Astrocyte of the hippocampus (primary cell): ENCODE measurements at regions not wholly inside any gene's neighbourhood (a gene's known extent, or its start where the extent isn't known, plus 50 kb on each side); places are given as distances from the start of the nearest gene placed in this dataset.

Experiments used
- DNase-seq: peaks from one replicate; pipeline ENCODE4 v3.0.0; 2011; ENCODE audit warnings: low read depth, low spot score

DNA sequence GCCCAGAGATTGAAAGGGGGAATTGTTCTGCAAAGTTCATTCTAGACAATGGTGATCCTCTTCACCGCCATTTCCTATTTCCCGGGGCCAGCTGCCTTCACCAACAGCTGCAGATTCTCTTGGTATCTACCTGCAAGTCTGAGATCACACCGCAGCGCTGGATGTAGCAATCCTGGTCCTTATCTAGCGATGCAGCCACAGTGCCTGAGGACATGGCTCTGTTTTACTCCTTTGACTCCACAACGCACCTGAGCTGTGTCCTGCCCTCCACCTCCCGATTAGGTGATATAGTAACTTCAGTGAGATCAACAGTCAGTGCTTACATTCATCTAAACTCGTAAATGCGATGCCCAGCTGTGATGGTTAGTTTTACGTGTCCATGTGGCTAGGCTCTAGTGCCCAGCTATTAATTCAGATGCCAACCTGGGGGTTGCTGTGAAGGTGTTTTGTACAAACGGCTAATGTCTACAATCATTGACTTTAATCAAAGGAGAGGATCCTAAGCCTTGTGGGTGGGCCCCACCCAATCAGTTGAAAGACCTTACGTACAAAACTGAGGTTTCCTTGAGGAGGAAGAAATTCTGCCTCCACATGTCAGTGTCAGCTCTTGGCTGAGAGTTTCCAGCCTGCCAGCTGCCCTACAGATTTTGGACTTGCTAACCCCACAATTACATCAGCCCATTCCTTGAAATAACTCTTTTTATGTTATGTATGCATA is 189.8 kb downstream of the SH3BP4 start:
- no peak for DNase-seq

DNA sequence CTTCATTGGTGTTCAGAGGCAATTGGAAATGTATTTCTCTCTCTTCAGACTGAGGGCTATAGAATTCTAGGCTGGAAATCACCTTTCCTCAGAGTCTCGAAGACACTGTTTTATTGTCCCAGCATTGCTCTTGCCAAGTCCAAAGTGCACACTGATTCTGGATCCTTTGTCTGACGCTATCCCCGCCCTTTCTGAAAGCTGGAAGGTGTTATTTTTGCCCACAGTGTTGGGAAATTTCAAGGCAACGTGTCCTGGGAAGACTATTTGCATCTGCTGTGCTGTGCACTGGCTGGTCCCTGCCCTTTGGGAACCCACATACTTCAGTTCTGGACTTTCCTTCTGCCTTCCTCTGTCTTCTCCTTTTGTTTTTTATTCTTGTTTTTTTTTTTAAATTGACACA is 190.8 kb downstream of the SH3BP4 start:
- no peak for DNase-seq

DNA sequence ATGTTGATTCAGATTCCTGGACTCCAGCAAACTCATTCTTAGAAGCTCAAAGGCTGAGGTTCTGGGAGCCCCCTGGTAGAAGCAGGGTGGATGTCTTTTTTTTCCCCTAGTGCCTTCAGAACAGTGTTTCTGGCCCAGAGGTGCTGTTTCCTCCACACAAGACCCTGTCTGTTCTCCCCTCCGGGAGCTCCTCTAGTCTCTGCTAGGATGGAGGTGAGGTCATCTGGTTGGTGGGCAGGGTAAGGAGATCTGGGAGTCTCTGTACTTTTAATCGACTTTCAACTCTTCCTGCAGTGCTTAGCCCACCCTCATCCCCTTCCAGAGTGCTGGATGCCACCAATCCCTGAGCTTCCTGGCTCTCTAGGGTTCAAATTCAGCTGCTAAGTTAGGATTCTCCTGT is 192.0 kb downstream of the SH3BP4 start:
- DNase-seq = no peak

DNA sequence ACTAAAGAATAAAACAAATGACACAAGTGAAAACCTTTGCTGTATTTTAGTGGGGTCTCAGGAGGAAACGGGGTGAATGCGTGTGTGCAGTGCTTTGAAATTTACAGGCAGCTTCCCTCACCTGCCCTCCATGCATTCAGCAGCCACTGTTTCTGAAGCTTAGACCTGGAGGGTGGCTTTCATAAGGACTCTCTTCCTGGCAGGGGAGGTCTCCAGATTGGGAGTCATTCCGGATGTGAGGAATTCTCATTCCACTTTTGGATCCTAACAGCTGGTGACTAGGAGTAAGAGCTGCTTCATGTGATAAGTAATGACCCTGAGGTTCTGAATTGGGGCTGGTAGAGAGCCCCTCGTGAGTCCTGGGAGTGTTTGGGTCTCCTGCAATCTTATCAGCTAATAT is 192.5 kb downstream of the SH3BP4 start:
- no peak for DNase-seq

DNA sequence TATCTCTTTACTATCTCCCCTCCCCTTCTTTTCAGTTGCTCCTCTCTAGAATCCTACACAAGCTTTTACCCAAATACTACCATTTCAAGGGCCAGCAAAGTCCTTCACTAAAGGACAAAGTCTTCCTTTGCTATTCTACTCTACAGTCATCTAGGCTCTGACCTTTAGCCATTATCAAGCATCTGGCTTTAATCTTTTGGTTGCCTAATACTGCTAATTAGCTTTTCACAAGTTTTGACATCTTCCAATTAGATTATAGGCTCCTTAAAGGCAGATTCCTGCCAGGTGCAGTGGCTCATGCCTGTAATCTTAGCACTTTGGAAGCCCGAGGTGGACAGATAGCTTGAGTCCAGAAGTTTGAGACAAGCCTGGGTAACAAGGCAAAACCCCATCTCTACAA is 194.4 kb downstream of the SH3BP4 start:
- no peak for DNase-seq

DNA sequence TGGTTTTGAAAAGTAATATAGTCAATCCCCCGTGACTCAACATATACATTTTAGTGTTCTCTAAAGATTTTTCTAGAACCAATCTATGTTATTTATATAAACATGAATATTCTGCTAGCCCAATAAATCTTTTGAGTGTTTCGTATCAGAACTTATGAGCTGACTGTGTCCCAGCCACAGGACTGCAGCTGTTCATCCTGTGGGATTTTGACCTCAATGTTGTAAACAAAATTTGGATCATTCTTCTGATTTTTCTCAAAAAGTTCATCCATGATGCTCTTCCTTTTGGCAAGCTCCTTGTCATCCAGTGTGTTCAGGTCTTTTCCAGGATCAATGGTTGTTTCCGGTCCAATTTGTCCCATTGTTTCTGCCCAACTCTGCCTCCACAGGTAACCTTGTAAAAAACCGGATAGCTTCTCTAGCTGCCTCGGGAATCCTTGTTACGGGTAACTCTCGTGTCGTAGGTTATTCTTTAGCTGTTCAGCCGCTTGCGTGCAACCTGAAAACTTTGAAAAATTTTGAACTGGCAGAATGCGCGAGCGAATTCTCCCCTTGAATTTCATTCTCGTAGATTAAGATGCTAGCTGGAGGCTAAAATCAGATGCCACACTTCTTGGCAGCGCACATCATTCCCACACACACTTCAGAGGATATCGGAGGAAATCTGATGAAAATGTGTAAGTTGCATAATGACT is 195.2 kb downstream of the SH3BP4 start:
- no peak for DNase-seq

DNA sequence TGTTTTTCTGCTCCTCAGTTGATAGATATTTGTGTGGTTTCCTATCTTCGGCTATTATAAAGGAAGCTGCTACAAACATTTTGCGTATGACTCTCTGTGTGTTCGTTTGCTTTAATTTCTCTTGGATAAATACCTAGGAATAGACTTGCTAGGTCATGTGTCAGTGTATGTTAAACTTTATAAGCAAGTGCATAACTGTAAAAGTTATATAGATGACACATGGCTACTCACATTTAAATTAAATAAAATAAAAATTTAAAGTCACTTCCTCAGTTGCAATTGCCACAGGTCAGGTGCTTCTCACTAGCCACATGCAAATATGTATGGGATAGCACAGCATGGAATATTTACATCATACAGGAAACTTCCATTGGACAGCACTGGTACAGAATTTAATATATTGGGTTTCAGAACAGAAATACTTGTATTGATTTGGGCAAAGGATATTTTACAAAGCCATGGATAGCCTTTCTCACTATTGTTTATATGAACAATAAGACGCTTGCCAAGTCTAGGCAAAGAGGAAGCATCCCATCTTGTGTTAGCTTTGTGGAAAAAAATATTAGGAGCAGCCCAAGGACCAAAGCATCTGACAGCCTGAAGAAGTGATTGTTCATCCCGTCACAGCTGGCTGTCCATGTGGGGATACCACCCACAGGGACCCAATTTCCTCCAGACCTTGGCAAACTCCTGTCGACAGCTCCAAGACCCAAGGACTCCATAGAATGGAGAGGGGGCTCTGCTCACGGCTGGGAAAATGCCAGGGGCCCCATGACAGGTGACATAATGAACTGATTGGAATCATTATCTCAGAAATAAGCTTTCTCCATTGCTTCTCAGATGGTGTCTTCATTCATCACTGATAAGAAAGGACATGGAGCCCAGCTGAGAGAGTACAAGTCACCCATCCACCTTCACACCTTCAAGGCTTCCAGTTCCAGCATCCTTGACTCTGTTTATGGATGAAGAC is 196.7 kb downstream of the SH3BP4 start:
- no peak for DNase-seq

DNA sequence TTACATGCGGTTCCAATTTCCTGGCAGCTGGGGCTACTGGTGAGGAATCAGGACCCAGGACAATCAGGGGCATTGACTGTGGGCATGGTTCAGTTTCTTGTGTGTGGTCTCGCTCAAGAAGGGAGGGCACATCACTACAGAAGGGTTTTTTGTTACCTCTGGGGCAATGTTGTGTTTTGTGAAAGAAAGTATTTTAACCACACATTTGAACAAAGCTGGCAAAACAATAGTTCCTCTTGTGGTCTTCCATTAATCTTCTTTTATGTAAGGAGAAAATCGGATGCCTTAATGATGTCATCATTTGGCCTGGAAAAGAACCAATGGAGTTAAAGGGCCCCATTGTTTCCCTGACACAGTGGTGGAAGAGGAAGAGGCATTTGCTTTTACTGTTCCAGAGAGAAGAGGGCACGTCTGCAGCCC is 197.4 kb downstream of the SH3BP4 start:
- DNase-seq = peak; percentile 67

DNA sequence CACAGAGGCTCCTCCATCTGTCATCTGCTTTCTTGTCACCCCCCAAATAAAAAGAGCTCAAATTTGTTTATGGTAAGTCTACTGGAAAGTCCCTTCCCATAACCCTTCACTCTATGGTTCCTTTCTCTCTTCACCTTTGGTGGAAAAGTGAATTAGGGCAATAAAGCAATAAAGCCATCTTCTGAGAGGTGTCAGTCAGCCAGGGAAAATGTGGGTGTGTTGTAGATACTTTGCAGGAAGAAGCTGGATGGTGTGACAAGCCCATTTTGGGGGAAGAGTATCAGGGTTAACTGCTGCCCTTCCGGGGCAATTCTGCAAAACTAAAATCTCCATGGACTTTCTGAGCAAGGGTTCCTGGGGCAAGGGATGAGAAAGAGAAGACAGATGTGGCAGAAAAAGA is 197.9 kb downstream of the SH3BP4 start:
- no peak for DNase-seq

DNA sequence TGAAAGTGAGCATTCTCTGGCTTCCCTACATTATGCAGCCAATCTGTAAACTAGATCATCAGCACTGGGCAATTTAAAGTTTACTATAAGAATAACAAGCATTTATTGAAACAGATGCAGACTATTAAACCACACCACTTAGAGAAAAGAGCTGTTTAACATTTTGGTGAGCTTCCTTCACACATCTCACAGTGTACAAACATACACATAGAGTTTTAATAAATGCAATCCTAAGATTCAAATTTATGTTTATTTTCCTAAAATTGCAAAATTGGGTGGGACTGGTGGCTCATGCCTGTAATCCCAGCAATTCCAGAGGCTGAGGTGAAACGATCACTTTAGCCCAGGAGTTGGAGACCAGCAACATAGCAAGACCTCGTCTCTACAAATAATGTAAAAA is 199.3 kb downstream of the SH3BP4 start:
- DNase-seq = no peak

DNA sequence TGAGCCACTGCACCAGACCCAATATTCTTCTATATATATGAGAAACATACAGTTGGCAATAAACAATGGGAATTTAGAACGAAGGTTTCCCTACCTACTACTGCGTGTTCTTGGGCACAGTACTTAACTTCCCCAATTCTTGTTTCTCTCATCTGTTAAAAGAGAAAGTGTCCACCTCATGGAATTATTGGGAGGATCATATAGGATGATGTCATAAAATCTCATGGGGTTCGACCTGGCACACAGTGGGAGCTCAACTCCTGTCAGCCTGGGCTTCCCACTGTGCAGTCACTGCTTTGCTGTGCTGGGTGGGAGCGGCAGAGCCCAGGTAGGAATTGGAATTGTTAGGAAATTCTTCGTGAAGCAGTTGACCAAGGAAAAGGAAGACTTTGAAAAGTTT is 203.3 kb downstream of the SH3BP4 start:
- no peak for DNase-seq

DNA sequence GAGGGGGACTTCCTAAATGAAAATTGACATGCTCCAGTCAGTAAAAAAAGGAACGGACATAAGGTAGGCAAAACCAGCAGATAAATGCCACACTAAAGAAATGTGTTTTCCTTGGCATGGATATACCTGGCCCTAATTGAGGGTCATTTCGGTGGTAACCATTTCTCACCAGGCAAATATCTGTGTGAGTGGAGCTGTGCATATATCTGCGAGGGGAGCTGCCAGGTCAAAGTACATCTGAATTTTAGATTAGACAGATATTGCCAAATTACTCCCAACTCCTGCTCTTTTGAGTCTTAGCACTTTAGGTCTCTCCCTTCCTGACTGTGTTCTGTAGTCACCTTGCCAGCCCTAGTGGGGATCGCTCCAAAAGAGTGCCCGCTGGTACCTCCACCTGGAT is 204.2 kb downstream of the SH3BP4 start:
- no peak for DNase-seq

DNA sequence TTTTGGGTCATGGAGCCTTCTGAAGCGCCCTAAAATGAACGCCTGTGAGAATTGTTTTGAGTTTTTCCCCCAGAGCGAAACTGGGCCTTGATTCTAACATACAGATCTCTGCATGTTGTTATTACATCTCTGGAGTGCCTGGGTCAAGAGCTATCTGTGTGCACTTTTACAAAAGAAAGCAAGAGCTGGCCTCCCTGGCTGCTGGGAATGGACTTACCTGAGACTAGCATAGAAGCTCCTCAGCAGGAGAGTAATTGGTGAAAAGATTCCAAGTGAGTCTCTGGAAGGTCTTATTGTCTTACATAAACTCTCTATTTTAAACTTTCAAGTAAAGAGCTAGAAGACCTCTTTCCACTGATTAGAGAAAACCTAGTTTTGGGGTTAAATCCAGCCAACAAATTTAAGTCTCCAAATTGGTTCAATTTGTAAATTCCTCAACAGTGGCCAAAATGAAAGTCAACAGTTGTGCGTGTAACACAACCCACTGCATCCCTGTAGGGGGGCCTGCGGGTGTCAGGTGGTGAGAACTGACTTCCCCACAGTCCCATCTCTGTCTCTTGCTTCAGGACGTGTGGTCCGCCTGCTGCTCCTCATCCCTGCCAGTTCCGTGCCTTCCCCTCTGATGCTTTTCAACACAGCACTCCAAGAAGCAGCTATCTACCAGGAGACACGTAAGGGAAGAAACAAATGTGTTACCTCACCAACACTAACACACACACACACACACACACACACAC is 206.1 kb downstream of the SH3BP4 start:
- no peak for DNase-seq

DNA sequence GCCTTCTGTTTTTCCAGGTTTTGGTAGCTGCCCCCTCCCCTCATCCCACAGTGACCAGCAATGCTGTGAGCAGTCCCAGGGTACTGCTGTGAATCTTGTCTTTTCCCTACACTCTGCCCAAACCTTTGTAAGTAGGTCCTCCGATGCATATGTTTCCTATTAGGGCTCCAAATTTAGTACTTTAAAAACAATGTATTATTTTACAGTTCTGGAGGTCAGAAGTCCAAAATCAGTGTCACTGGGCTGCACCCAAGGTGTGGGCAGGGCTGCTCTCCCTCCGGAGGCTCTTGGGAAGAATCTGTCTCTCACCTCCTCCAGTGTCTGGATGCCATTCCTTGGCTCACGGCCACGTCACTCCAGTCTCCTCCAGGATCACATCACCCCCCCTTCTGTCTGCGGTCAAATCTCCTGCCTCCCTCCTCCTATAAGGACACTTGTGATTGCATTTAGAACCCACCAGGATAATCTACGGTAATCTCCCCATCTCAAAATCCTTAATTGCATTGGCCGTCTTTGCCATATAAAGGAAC is 208.5 kb downstream of the SH3BP4 start:
- DNase-seq = no peak

DNA sequence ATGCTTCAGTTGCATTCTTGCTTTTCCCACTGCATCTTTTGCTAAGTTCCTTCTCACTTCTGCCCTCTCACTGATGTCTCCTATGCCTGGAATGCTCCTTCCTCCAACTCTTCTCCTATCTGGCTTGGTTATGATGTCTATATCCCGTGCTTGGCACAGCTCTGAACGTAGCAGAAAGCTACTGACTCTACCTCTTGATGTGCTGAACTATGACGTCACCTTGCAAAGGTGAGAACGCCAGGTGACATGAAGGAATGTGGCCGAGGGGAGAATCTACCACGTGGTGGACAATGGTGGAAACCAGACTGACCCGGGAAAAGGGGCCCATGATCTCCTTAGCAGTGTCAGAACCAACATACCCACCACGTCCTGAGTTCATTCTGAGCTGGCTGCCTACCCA is 209.7 kb downstream of the SH3BP4 start:
- DNase-seq = no peak

DNA sequence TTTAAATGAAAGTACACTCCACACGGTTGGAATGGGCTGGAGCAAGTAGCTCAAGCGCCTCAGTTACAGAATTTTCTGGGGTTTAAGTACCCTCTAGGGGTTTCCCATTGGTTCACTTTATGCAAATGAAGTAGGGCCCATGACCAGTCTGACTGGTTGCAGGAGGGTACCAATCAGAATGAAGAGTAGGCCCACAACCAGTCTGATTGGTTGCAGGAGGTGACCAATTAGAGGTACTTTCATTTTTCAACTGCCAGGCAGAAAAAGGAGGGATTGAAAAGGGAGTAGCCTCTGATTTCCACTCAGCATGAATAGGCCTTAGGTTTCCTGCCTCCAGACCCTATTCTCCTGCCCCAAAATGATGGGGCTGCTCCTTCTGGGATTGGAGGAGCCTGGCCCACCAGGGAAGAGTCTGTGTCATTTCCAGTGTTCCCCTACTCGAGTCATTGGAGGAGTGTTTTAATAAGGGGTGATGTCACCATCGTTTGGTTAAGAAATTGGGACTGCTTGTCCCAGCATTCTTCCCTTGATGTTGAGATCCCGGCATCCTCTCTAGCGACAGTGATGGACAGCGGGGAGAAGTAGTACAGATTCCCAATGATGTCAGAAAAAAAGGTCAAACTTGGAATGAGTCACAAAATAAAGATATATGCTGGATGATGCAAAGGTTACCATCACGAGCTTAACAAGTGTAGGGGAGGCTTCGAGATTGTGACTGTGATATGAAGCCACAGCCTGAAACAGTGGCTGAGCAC is 210.4 kb downstream of the SH3BP4 start:
- DNase-seq = no peak

DNA sequence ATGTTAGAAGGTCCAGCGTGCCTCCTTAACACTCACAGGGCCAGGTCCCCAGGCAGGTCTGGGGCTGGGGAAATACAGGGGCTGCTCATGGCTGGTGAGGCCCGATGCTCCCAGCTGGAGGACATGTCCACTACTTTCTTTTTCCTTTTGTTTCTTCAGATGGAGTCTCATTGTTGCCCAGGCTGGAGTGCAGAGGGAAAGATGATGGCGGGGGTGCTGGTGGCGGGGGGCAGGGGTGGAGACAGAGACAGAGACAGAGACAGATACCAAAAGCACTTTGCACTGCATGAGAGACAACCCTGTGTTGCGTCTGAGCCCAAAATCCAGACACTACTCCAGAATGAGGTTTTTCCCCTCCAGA is 211.0 kb downstream of the SH3BP4 start:
- no peak for DNase-seq

DNA sequence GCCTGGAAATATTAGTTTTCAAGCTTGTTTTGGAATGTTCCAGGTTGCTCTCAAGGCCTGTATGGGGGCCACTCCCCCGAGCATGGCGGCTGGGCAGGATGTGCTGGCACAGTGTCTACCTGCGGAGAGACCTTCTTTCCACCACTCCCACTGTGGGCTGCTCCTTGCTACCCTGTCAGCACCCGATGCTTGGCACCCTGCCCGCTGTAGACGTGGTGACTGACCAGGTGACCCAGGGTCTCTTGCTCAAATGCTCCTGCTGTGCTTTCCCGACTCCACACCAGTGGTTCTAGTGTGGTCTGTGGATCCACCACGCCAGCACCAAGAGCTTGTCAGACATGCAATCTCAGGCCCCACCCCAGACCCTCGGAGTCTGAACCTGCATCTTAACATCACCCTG is 213.3 kb downstream of the SH3BP4 start:
- DNase-seq = no peak

DNA sequence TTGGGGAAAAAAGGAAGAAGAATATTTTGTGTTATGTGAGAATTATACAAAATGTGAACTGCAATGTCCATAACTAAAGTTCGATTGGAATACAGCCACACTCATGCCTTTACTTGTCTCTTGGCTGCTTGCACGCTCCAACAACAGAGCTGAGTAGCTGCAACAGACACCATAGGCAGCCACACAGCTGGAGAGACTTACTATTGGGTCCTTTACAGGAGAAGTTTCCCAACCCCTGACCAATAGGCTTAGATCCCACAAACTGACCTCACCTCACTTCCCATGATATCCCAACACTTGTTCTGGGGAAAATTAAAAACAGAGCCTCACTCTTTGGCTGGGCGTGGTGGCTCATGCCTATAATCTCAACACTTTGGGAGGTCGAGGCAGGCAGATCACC is 213.8 kb downstream of the SH3BP4 start:
- DNase-seq = no peak

DNA sequence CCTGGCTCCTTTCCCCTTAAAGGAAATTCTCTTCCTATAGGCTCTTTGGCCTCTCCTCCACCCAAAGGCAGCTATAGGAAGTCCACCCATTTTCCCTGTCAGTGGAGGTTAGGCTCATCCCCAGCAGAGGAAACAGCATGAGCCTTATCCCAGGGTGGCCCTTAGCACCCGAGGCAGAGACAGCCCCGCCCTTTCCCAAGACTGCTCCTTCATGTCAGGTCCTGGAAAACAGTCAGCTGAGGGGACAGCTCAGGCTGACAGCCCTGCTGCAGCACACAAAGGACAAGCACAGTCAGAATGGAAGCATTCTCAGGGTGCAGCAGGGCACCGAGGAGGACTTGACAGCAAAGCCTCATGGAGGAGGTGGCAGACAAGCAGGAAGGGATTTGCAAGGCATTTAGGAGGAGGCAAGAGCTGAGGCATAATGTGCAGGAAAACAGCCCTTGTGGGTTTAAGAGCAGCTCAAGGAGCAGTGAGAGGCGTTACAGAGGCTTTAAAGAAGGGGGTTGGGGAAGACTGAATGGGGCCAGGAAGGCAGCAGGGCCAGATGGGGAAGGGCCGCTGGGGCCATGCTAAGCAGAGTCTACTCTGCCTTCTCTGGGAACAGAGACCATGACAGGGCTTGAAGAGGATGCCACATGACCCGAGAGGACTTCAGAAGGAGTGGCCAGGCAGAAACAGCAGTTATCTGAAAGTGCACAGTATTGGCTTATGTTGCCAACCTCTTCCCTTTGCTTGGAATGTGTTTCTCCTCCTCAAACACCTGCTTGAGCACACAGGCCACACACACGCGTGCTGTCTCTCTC is 216.6 kb downstream of the SH3BP4 start:
- no peak for DNase-seq
